ENCODE measurements at regions not wholly inside any gene's neighbourhood (a gene's known extent, or its start where the extent isn't known, plus 50 kb on each side); places are given as distances from the start of the nearest gene placed in this dataset.

- no peak for TF ChIP-seq RAD21 (conservative IDR thresholded peaks at IDR 0.05 in 1 of 2, IDR thresholded peaks at IDR 0.05 in 1 of 2)
- no peak for TF ChIP-seq POLR2AphosphoS2 (conservative IDR thresholded peaks at IDR 0.05; ENCODE audit: low read length)
- no peak for TF ChIP-seq EP300 (IDR thresholded peaks at IDR 0.05)
- no peak for TF ChIP-seq CTCF (IDR thresholded peaks at IDR 0.05)
- TF ChIP-seq, protein P1, sequence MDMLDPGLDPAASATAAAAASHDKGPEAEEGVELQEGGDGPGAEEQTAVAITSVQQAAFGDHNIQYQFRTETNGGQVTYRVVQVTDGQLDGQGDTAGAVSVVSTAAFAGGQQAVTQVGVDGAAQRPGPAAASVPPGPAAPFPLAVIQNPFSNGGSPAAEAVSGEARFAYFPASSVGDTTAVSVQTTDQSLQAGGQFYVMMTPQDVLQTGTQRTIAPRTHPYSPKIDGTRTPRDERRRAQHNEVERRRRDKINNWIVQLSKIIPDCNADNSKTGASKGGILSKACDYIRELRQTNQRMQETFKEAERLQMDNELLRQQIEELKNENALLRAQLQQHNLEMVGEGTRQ (IDR thresholded peaks at IDR 0.05), result no peak
- no peak for TF ChIP-seq HEYL (CRISPR knock-in tag; IDR thresholded peaks at IDR 0.05)
Observed at GRCh38 chr1:30172757-30173156, 550.6 kb downstream of the MATN1 start.
